22Rv1 (cell line): ENCODE measurements at regions not wholly inside any gene's neighbourhood (a gene's known extent, or its start where the extent isn't known, plus 50 kb on each side); places are given as distances from the start of the nearest gene placed in this dataset.

Source experiments
- ZFX ChIP-seq: fragments of 450-650 bp; IDR thresholded peaks from 2 replicates; pipeline ENCODE4 v1.6.1; 2017; ENCODE audit warnings: antibody characterized with exemption, borderline replicate concordance
- TF ChIP-seq, protein P1 (sequence below): fragments of 450-650 bp; IDR thresholded peaks from 2 replicates; pipeline ENCODE4 v1.5.1; 2017; ENCODE audit warnings: mild to moderate bottlenecking

DNA sequence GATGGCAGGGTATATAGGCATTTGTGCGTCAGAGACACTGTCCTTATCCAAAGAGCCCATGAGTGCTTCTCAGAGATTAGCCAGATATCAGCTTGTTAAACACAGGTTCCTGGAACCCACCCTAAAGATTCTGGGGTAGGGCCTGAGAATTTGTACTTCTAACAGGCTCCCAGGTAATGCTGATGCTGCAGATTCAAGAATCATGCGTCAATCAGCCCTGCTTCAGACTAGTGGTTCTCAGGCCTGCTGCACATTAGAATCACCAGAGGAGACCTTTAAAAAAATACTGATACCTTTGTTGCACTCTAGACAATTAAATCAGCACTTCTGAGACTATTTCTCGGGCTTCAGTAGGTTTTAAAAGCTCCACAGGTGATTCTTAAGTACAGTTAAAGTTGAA, 369.5 kb downstream of the MFSD1 start:
- TF ChIP-seq, protein P1, sequence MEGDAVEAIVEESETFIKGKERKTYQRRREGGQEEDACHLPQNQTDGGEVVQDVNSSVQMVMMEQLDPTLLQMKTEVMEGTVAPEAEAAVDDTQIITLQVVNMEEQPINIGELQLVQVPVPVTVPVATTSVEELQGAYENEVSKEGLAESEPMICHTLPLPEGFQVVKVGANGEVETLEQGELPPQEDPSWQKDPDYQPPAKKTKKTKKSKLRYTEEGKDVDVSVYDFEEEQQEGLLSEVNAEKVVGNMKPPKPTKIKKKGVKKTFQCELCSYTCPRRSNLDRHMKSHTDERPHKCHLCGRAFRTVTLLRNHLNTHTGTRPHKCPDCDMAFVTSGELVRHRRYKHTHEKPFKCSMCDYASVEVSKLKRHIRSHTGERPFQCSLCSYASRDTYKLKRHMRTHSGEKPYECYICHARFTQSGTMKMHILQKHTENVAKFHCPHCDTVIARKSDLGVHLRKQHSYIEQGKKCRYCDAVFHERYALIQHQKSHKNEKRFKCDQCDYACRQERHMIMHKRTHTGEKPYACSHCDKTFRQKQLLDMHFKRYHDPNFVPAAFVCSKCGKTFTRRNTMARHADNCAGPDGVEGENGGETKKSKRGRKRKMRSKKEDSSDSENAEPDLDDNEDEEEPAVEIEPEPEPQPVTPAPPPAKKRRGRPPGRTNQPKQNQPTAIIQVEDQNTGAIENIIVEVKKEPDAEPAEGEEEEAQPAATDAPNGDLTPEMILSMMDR, result no peak
- no peak for TF ChIP-seq ZFX
